Thyroid gland (tissue), 4 donors: ENCODE measurements at regions not wholly inside any gene's neighbourhood (a gene's known extent, or its start where the extent isn't known, plus 50 kb on each side); places are given as distances from the start of the nearest gene placed in this dataset.
"Not testable (repeated sequence)": the region's sequence is repeated elsewhere in the genome, so short reads cannot be mapped to it uniquely, and the experiment has no call there.

ENCODE experiments used
- DNase-seq, 2 donors: peaks; one replicate each; pipeline ENCODE4 v3.0.0-alpha.2; 2019
- H3K27ac ChIP-seq, 3 donors: fragments of 200-600 bp; sonication (generic); 1 replicate in 2 of 3; 2 replicates in 1 of 3; pipeline ENCODE4 v1.5.1; 2016 to 2019; ENCODE audit warnings: mild to moderate bottlenecking in 1 of 3, moderate library complexity in 1 of 3
- H3K27me3 ChIP-seq: fragments of 200-600 bp; sonication (generic); one replicate; pipeline ENCODE4 v1.5.1; 2019
- H3K36me3 ChIP-seq, 2 donors: fragments of 200-600 bp; sonication (generic); one replicate each; pipeline ENCODE4 v1.5.1; 2016 to 2019
- H3K4me1 ChIP-seq, 2 donors: fragments of 200-600 bp; sonication (generic); one replicate each; pipeline ENCODE4 v1.5.1; 2017 to 2019
- H3K4me3 ChIP-seq, 3 donors: fragments of 200-600 bp; sonication (generic); replicated peaks in 1 of 3; 1 replicate in 2 of 3; 2 replicates in 1 of 3; pipeline ENCODE4 v1.5.1; 2016; ENCODE audit warnings: mild to moderate bottlenecking in 1 of 3
- H3K9me3 ChIP-seq: fragments of 200-600 bp; sonication (generic); one replicate; pipeline ENCODE4 v1.5.1; 2017
- CTCF ChIP-seq, 6 experiments: fragments of 200-600 bp in 3 of 6; fragments of 450-650 bp in 3 of 6; sonication (generic) in 3 of 6; IDR thresholded peaks; one replicate each; pipeline ENCODE4 v1.5.1; 2016 to 2019; ENCODE audit warnings: antibody characterized with exemption in 6 of 6, mild to moderate bottlenecking in 2 of 6, inconsistent platforms in 1 of 6, moderate library complexity in 1 of 6
- POLR2A ChIP-seq, 2 donors: fragments of 450-650 bp; IDR thresholded peaks; one replicate each; pipeline ENCODE4 v1.6.1; 2017; ENCODE audit warnings: antibody characterized with exemption in 2 of 2, mild to moderate bottlenecking in 2 of 2, moderate library complexity in 1 of 2
- WGBS, 2 donors: methylation state at CpG; one replicate each; pipeline ENCODE4 v1.1.5; 2017; 5-methylcytosine and 5-hydroxymethylcytosine counted together
- intact Hi-C: fragments of 100-400 bp; cut with DNase I; formaldehyde crosslinking; loops from one replicate; pipeline ENCODE4 v1.15.1; 2023

DNA sequence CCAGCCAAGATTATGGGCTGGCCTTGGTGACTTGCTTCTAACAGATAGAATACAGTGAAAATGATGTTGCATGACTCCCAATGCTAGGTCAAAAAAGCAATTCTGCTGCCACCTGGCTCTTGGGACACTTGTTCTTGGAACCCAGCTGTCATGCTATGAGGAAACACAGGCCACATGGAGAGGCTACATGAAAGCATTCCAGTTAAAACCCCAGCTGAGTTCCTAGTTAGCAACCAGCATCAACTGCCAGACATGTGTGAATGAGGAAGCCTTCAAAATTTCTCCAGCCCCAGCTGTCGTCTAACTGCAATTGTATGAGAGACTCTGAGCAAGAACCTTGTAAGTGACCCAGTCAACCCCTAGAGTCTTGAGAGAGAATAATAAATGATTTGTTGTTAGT, 105.2 kb upstream of the FGF16 start:
- H3K36me3 ChIP-seq = no peaks in the 10 kb centered on the region
- no peaks in the 10 kb centered on the region for H3K4me1 ChIP-seq
- no peak for DNase-seq
- H3K27me3 ChIP-seq = no peaks in the 10 kb centered on the region
- intact Hi-C loops = no loop called here
- no peak overlapping the region for H3K27ac ChIP-seq
- H3K9me3 ChIP-seq = no peaks in the 10 kb centered on the region
- TF ChIP-seq CTCF (IDR thresholded peaks at IDR 0.05) (no peak), POLR2A (IDR thresholded peaks at IDR 0.05) (no peak)
- no peak overlapping the region for H3K4me3 ChIP-seq
- WGBS, 2 donors = 27 to 39% methylated on average over 1 of the region's 1 CpG

- H3K4me1 ChIP-seq = no peaks in the 10 kb centered on the region
- no peaks in the 10 kb centered on the region for H3K36me3 ChIP-seq
- no peak overlapping the region for H3K27ac ChIP-seq
- no peak overlapping the region for H3K4me3 ChIP-seq
- H3K9me3 ChIP-seq = no peaks in the 10 kb centered on the region
- TF ChIP-seq CTCF (IDR thresholded peaks at IDR 0.05) (no peak), POLR2A (IDR thresholded peaks at IDR 0.05) (no peak)
- WGBS, 2 donors = 83% methylated on average over 1 of the region's 1 CpG
- no peaks in the 10 kb centered on the region for H3K27me3 ChIP-seq
- intact Hi-C loops = no loop called here
- DNase-seq = no peak
Observed at GRCh38 chrX:77346859-77347258, 100.3 kb upstream of the FGF16 start.

DNA sequence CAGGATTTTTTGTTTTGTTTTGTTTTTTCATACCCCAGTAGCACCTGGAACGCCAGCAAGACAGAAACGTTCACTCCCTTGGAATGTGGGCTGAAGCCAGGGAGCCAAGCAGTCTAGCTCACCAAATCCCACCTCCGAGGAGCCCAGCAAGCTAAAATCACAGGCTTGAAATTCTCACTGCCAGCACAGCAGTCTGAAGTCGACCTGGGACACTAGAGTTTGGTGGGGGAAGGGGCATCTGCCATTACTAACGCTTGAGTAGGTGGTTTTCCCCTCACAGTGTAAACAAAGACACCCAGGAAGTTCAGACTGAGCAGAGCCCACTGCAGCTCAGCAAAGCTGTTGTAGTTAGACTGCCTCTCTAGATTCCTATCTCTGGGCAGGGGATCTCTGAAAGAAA, 99.6 kb upstream of the FGF16 start:
- no peak overlapping the region for H3K27ac ChIP-seq
- TF ChIP-seq CTCF (IDR thresholded peaks at IDR 0.05) = no peak
- no peak for TF ChIP-seq POLR2A (IDR thresholded peaks at IDR 0.05)
- no peak overlapping the region for H3K4me3 ChIP-seq
- intact Hi-C loops = no loop called here
- DNase-seq = no peak
- WGBS, 2 donors = 11% methylated on average over 3 to 5 of the region's 5 CpGs
- no peaks in the 10 kb centered on the region for H3K9me3 ChIP-seq
- H3K36me3 ChIP-seq = no peaks in the 10 kb centered on the region
- no peaks in the 10 kb centered on the region for H3K27me3 ChIP-seq
- H3K4me1 ChIP-seq = no peaks in the 10 kb centered on the region

DNA sequence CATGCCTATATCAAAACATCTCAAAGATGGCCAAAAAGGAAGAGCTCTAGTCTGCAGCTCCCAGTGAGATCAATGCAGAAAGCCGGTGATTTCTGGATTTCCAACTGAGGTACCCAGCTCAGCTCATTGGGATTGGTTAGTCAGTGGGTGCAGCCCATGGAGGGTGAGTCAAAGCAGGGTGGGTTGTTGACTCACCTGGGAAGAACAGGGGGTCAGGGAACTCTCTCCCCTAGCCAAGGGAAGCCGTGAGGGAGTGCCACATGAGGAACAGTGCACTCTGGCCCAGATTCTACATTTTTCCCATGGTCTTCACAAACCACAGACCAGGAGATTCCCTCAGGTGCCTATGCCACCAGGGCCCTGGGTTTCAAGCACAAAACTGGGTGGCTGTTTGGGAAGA, 57.3 kb upstream of the FGF16 start:
- intact Hi-C loops = no loop called here
- no peaks in the 10 kb centered on the region for H3K36me3 ChIP-seq
- H3K27ac ChIP-seq = no peak overlapping the region
- TF ChIP-seq CTCF (IDR thresholded peaks at IDR 0.05) (no peak), POLR2A (IDR thresholded peaks at IDR 0.05) (no peak)
- no peaks in the 10 kb centered on the region for H3K9me3 ChIP-seq
- no peak overlapping the region for H3K4me3 ChIP-seq
- 89 to 100% methylated on average over 2 of the region's 2 CpGs for WGBS, 2 donors
- DNase-seq = no peak
- no peaks in the 10 kb centered on the region for H3K4me1 ChIP-seq
- H3K27me3 ChIP-seq = no peaks in the 10 kb centered on the region

DNA sequence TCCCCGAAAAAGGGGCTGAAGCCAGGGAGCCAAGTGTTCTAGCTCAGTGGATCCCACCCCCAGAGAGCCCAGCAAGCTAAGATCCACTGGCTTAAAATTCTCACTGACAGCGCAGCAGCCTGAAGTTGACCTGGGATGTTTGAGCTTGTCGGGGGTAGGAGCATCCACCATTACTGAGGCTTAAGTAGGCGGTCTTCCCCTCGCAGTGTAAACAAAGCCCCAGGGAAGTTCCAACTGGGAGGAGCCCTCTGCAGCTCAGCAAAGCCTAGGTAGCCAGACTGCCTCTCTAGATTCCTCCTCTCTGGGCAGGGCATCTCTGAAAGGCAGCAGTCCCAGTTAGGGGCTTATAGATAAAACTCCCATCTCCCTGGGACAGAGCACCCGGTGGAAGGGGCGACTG, 56.8 kb upstream of the FGF16 start:
- H3K4me1 ChIP-seq, intact Hi-C loops, H3K36me3 ChIP-seq, H3K27ac ChIP-seq, H3K9me3 ChIP-seq, H3K4me3 ChIP-seq, DNase-seq, H3K27me3 ChIP-seq: not testable (repeated sequence)
- 52% methylated on average over 5 of the region's 7 CpGs; no CpG with 5 or more reads in 1 of the 2 donors for WGBS, 2 donors

GRCh38 chrX:77396781-77397180, 50.4 kb upstream of the FGF16 start:
- Histone ChIP-seq H3K4me1 (no peaks in the 10 kb centered on the region), H3K36me3 (no peaks in the 10 kb centered on the region), H3K4me3 (no peak overlapping the region), H3K27ac (no peak overlapping the region), H3K9me3 (no peaks in the 10 kb centered on the region), H3K27me3 (no peaks in the 10 kb centered on the region)
- TF ChIP-seq POLR2A (IDR thresholded peaks at IDR 0.05) (no peak), CTCF (IDR thresholded peaks at IDR 0.05) (no peak)
- intact Hi-C loops = no loop called here
- DNase-seq = no peak
- 83 to 89% methylated on average over 2 of the region's 2 CpGs for WGBS, 2 donors
